ENCODE measurements at regions not wholly inside any gene's neighbourhood (a gene's known extent, or its start where the extent isn't known, plus 50 kb on each side); places are given as distances from the start of the nearest gene placed in this dataset.

DNA sequence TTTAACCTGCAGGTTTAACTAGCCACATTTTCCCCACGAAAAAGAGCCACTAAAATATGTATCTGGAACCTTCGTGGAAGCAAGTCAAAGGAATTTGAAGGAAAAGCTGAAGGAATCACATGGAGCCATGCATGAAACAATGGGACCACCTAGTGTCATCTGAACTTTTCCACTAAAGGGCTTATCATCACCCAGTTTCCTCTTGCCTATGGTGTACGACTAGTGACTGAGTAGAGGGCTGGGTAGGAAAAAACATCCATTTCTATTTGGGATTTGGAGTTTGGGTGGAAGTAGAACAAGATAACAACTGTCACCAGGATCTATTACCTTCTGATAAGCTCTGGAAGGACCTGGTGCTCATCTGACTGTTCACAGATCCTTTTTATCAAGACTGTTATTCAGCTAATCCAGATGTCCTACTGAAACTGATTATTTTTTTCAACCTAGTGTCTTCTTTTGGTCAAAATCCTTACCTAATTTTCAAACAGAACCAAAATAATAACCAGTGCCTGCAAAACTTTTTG lies 153.2 kb upstream of the COL1A2 start:
- no peak; the same call in 2 of the 3 replicates for ATAC-seq

GRCh38 chr7:94243066-94243711 lies 151.5 kb upstream of the COL1A2 start:
- TF ChIP-seq TCF4 (CRISPR knock-in tag; IDR thresholded peaks at IDR 0.05; ENCODE audit: borderline replicate concordance) (peak; percentile 28; the same call in 1 of the 2 replicates), POU6F1 (CRISPR knock-in tag; IDR thresholded peaks at IDR 0.05; ENCODE audit: borderline replicate concordance, low read depth) (no peak)
- no peak for ATAC-seq

More for the DNA sequence above, 153.2 kb upstream of the COL1A2 start:
- no peak for TF ChIP-seq BACH2 (CRISPR knock-in tag; IDR thresholded peaks at IDR 0.05; ENCODE audit: borderline replicate concordance)
- TF ChIP-seq OSR1 (CRISPR knock-in tag; IDR thresholded peaks at IDR 0.05), result no peak
- no peak for TF ChIP-seq POU6F1 (CRISPR knock-in tag; IDR thresholded peaks at IDR 0.05; ENCODE audit: borderline replicate concordance, low read depth)
- no peak; the same call in 1 of the 2 replicates for TF ChIP-seq SNAI2 (CRISPR knock-in tag; IDR thresholded peaks at IDR 0.05)
- TF ChIP-seq CREB5 (CRISPR knock-in tag; IDR thresholded peaks at IDR 0.05; ENCODE audit: low read depth), result no peak
- TF ChIP-seq PATZ1 (CRISPR knock-in tag; IDR thresholded peaks at IDR 0.05; ENCODE audit: borderline replicate concordance), result no peak
- no peak for TF ChIP-seq ZNF565 (CRISPR knock-in tag; conservative IDR thresholded peaks at IDR 0.05; ENCODE audit: low read depth)
- TF ChIP-seq ZFP3 (CRISPR knock-in tag; IDR thresholded peaks at IDR 0.05), result no peak
- no peak for TF ChIP-seq RARB (CRISPR knock-in tag; IDR thresholded peaks at IDR 0.05)
- TF ChIP-seq ZNF70 (CRISPR knock-in tag; IDR thresholded peaks at IDR 0.05), result no peak
- TF ChIP-seq ESRRG (CRISPR knock-in tag; IDR thresholded peaks at IDR 0.05), result peak; percentile 20; the same call in 1 of the 2 replicates
- no peak for TF ChIP-seq ARNTL (CRISPR knock-in tag; IDR thresholded peaks at IDR 0.05; ENCODE audit: borderline replicate concordance, low read depth)
- TF ChIP-seq, protein P1, sequence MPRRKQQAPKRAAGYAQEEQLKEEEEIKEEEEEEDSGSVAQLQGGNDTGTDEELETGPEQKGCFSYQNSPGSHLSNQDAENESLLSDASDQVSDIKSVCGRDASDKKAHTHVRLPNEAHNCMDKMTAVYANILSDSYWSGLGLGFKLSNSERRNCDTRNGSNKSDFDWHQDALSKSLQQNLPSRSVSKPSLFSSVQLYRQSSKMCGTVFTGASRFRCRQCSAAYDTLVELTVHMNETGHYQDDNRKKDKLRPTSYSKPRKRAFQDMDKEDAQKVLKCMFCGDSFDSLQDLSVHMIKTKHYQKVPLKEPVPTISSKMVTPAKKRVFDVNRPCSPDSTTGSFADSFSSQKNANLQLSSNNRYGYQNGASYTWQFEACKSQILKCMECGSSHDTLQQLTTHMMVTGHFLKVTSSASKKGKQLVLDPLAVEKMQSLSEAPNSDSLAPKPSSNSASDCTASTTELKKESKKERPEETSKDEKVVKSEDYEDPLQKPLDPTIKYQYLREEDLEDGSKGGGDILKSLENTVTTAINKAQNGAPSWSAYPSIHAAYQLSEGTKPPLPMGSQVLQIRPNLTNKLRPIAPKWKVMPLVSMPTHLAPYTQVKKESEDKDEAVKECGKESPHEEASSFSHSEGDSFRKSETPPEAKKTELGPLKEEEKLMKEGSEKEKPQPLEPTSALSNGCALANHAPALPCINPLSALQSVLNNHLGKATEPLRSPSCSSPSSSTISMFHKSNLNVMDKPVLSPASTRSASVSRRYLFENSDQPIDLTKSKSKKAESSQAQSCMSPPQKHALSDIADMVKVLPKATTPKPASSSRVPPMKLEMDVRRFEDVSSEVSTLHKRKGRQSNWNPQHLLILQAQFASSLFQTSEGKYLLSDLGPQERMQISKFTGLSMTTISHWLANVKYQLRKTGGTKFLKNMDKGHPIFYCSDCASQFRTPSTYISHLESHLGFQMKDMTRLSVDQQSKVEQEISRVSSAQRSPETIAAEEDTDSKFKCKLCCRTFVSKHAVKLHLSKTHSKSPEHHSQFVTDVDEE (CRISPR knock-in tag; IDR thresholded peaks at IDR 0.05), result peak; percentile 51; the same call in 1 of the 2 replicates
- TF ChIP-seq TOX (CRISPR knock-in tag; IDR thresholded peaks at IDR 0.05; ENCODE audit: borderline replicate concordance), result no peak
- TF ChIP-seq TCF4 (CRISPR knock-in tag; IDR thresholded peaks at IDR 0.05; ENCODE audit: borderline replicate concordance), result peak; percentile 26; the same call in 1 of the 2 replicates

- ATAC-seq, result no peak
- TF ChIP-seq ZFP3 (CRISPR knock-in tag; IDR thresholded peaks at IDR 0.05) (no peak), POU6F1 (CRISPR knock-in tag; IDR thresholded peaks at IDR 0.05; ENCODE audit: borderline replicate concordance, low read depth) (no peak), ARNTL (CRISPR knock-in tag; IDR thresholded peaks at IDR 0.05; ENCODE audit: borderline replicate concordance, low read depth) (no peak), TOX (CRISPR knock-in tag; IDR thresholded peaks at IDR 0.05; ENCODE audit: borderline replicate concordance) (no peak), ZNF70 (CRISPR knock-in tag; IDR thresholded peaks at IDR 0.05) (no peak)
Observed at GRCh38 chr7:94244760-94245159, 149.9 kb upstream of the COL1A2 start.

Measured in SK-N-SH treated with all-trans-retinoic acid at 6 μM for 48 hours (cell line).